GM21515 (cell line): ENCODE measurements at regions not wholly inside any gene's neighbourhood (a gene's known extent, or its start where the extent isn't known, plus 50 kb on each side); places are given as distances from the start of the nearest gene placed in this dataset.
"Not testable (repeated sequence)": the region's sequence is repeated elsewhere in the genome, so short reads cannot be mapped to it uniquely, and the experiment has no call there.

ENCODE experiments used
- ATAC-seq: cut with Tn5 transposase; IDR thresholded peaks from one replicate; pipeline ENCODE4 v1.9.1; 2021; ENCODE audit not compliant: unreplicated experiment

DNA sequence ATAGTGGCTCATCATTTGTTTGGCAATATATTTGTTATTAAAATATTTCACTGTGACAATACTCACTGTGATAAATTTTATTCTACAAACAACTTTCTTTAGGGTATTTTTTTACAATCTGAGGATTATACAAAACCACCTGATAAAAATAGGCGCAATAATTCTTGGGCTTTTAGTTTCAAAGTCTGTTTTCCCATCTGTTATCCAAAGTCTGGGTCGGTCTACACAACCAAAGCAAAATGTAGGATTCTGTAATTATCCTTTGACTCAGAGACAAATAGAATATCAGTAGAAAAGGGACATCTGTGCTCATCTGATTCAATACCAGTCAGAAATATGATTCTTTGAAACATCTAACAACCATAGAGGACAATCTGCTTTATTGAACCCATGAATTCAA lies 271.8 kb upstream of the AMIGO2 start:
- ATAC-seq = no peak

DNA sequence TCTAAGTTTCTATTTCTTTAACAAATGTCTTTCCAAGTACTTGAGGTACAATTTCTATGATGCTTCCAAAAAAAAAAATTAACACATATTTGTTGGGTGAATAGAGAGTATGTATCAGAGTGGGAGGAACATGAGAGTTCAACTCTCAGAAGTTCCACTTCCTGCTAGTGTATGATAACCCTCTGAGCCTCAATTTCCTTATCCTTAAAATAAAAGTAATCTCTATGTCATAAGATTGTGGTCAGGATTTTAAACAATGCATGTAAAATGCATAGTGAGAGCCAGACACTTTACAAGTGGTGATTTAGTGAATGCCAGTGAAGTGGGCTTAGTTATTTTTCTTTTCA lies 270.3 kb upstream of the AMIGO2 start:
- ATAC-seq = no peak

DNA sequence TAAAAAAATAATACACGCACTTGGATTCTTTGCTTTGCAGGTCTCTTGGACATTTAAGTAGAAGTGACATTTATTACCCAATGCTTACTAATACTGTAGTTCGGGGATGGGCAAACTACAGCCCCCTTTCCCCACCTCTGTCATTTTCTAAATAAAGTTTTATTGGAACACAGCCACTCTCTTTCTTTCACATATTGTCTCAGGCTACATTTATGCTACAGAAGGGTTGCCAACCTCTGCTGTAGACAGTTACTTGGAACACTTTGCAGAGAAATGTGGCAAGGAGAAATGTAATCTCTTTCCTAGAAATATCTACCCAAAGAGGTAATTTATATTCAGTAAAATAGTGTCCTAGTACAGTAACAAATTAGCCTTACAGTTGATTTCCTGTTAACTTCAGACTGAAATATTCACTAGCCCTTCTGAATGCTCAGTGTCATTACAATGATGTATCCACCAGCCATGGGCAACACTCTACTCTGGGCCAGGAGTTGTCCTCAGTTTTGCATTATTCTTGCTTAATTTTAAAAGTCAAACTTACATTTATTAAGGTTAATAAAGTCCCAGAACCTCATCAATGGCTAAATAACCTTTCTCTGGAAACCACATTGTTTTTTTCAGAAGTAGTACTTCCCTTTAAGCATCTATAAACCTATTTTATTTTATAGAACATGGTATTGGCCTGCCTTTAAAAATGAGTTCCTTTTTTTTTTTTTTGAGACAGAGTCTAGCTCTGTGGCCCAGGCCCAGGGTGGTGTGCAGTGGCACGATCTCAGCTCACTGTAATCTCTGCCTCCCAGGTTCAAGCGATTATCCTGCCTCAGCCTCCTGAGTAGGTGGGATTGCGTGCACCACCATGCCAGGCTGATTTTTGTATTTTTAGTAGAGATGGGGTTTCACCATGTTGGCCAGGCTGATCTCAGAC lies 269.6 kb upstream of the AMIGO2 start:
- ATAC-seq = no peak

DNA sequence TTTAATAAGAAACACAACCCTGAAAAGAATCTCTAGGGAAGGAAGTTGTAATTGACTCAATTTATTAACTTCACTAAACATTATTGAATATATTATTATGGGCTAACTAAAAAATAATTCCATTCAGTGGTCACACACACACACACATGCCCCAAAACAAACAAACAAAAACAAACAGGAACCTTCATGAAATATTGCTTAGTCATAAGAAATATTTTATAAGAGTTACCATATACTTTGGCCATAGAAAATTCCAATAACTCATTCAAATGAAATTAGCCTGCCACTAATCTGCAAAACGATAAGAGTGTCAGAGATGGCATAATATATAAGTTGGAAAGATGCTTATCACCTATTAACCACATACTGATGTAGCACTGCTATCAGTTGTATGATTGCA lies 268.4 kb upstream of the AMIGO2 start:
- no peak for ATAC-seq

DNA sequence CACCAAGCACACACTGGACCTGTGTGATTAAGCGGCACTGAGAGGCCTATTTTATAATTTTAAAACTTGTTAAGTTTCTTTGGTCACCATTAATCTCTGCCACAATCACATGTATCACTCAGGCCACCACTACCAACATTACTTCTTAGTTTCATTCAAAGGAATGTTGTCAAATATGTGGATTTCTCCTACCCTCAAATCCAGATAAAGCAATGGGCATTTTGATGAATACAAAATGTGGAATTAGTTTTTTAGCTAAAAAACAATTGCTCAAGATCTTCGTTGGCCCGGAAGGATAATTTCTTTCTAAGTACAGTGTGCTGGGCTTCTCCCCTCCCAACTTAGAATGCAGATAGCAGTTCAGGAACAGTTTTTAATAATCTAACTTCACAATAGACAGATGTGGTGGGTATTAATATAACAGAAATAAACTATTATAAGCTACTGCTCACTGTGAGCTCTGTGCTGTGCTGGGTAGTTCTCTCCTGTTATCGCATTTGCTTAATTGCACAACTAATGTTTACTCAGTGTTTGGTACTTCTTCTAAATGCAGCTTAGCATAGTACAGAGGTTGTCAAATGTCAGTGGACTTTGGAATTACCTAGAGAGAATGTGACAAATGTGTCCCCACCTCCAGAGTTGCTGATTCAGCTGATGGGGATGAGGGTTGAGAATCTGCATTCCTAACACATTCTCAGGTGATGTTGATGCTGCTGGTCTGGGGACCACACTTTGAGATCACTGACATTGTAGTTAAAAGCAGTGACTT lies 266.7 kb upstream of the AMIGO2 start:
- no peak for ATAC-seq

DNA sequence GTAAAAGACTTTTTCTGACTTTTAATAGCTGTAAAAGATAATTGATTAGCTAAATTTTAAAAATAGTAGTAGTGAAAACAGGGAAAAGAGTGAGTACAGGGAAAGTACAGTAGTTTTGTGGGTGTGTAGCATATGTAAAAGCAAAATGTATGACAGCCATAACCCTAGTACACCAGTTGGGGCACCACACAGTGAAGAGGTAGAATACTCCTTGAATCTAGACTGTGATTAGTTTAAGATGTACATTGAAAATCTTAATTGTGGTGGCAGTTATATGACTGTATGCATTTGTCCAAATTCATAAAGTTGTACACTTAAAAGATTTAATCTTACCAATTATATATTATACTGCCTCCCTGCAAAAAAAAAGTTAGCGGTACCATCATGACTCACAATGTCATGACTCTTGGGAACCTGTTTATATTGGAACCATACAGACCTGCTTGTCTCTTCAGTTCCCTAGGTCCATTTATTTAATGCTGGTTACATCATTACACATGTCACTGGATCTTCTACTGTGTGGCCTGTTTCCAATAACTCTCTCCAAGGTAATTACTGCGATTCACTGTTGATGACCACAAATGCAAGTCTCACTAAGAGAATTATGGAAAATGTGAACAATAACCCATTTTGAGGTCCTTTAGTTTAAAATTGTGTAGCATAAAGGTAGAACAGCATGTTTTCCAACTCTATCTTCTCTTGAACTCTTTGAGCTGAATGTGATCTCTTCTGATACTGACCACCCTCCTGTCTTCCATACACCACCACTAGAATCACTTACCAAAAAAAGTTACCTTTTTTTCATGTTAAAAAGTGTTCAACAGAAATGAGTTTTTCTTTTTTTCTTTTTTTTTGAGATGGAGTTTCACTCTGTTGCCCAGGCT lies 264.2 kb upstream of the AMIGO2 start:
- no peak for ATAC-seq

DNA sequence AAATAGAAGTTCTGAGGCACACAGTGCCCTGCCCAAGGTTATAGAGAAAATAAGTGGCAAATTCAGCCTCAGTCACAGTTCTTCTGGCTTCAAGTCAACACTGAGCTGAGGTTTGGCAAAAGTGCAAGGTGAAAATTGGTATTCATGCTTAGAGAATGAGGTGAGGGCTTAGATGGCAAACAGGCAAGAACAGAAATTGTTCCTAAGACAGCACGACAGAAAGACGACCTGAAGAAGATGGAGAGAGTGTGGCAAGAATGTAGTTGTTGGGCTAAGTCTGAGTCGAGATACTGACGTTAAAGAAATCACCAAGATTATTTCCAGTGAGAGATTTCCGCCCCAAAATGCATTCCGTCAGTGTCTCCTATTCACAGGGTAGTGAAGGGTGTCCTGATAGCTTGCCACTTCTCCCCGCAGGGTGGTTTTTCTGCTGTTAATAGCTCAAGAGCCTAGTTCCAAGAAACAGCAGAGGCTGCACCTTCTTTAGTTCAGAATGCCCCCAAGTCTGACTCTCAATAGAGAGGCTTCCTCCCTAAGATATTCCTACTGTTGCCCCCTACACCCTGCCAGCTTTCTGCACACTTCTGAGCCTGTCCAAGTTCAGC lies 260.8 kb upstream of the AMIGO2 start:
- no peak for ATAC-seq

DNA sequence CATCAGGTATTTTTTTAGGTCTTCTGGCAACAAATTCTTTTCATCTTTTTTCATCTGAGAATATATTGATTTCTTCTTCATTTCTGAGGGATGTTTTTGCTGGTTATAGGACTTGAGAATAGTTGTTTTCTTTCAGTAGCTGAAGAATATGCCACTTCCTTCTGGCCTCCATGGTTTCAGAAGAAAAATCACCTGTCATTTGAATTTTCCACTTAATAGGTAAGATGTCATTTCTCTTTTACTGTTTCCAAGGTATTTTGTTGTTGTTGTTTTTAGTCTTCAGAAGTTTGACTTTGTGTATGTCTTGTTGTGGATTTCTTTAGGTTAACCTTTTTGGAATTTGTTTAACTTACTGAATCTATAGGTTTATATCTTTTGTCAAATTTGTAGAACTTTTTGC lies 257.8 kb upstream of the AMIGO2 start:
- no peak for ATAC-seq

DNA sequence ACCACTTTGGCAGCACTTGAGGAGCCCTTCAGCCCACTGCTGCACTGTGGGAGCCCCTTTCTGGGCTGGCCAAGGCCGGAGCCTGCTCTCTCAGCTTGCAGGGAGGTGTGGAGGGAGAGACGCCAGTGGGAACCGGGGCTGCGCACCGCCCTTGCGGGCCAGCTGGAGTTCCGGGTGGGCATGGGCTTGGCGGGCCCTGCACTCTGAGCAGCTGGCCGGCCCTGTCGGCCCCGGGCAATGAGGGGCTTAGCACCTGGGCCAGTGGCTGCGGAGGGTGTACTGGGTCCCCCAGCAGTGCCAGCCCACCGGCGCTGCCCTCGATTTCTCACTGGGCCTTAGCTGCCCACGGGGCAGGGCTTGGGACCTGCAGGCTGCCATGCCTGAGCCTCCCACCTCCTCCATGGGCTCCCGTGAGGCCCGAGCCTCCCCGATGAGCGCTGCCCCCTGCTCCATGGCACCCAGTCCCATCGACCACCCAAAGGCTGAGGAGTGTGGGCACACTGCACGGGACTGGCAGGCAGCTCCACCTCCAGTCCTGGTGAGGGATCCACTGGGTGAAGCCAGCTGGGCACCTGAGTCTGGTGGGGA lies 253.6 kb upstream of the AMIGO2 start:
- not testable (repeated sequence) for ATAC-seq

DNA sequence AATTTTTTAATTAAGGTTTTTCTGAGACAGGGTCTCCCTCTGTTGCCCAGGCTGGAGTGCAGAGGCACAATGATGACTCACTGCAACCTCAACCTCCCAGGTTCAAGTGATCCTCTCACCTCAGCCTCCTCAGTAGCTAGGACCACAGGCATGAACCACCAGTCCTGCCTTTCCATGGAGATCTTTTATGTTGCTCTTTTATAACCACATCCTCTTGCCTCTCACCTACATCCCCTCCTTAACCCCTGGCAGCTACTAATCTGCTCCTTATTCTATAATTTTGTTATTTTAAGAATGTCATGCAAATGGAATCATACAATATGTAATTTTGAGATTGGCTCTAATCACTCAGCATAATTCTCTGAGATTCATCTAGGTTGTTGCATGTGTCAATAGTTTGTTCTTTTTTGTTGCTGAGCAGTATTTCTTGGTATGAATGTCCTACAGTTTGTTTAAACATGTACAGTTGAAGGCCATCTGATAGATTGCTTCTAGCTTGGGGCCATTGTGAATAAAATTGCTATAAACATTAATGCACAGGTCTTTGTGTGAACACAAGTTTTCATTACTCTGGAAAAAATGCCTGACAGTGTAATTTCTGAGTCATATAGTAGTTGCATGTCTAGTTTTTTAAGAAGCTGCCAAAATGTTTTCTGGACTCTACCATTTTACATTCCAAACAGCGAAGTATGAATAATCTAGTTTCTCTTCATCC lies 249.2 kb upstream of the AMIGO2 start:
- no peak for ATAC-seq

DNA sequence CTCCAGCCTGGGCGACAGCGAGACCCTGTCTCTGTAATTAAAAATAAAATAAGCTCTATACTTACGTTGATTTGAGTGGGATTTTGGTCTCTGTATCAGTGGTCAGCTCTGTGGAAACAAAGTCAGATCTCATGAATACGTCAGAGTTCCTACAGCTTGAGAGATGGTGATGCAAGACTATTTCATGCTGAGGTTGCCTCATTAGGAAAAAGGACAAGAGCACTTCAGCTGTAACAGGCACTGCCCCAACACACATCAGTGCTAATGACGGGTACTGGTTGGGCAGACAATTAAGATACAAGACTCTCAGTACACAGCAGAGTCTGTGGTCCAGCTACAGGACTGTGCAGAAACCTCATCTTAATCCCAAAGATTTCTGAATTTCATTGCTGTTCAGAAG lies 246.4 kb upstream of the AMIGO2 start:
- ATAC-seq = no peak

DNA sequence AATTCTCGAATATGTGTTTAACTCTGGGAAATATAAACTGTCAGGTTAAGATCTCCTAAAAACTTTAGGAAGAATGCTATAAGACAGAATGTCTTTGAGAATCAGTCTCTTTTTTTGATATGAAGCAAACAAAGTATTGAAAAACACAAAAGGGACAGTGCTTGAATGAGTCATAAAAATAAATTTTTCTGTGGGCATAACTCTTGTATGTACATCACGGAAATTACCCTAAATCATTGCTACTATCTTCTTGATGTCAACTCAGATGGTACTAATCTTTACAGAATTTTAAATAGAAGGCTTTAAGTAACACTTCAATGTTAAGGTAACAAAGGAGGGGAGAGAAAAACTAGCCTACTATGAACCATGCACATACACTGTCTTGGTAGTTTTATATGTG lies 244.0 kb upstream of the AMIGO2 start:
- no peak for ATAC-seq

DNA sequence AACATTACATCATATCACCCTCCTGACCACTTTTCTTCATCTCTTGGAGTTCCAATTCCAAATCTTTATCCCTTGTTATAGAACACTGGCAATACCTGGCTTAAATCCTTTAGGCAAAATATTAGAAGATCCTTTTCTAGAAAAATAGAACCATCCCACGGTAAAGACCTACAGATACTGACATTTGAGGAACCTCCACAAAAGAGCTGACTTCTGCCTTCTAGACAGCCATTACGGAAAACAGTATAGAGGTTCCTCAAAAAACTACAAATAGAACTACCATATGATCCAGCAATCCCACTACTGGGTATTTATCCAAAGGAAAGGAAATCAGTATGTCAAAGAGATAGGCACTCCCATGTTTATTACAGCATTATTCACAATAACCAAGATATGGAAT lies 241.7 kb upstream of the AMIGO2 start:
- no peak for ATAC-seq

DNA sequence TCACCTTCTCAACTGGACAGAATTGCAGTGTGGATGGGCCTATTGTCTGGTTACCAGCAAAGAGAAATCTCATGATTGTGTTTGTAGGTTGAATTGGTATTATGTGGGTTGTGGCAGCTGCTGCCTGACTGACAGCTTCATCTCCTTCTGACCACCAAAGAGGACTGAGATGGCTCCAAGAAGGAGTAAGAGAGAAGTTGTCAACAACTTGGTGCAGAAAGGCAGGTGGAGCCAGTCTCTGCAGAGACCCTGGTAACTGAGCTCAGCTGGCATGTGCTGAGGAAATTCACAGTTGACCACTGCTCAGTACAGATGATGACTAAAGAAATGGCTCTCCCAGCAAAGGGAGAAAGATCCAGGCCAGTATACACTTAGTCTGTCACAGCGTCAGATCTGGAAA lies 240.0 kb upstream of the AMIGO2 start:
- no peak for ATAC-seq

DNA sequence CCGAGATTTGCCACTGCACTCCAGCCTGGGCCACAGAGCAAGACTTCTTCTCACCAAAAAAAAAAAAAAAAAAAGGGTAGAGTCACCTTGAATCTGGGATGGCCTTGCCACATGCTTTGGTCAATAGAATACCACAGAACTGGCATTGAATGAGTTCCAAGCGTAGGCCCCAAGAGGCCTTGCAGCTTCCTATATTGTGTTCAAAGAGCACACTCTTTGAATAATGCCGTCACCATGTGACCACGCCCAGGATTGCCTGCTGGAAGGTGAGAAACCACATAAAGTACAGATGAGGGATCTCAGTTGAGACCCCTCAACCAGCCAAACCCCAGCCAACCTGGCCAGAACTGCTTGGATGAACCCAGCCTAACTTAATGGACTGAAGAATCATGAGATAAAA lies 239.2 kb upstream of the AMIGO2 start:
- no peak for ATAC-seq

DNA sequence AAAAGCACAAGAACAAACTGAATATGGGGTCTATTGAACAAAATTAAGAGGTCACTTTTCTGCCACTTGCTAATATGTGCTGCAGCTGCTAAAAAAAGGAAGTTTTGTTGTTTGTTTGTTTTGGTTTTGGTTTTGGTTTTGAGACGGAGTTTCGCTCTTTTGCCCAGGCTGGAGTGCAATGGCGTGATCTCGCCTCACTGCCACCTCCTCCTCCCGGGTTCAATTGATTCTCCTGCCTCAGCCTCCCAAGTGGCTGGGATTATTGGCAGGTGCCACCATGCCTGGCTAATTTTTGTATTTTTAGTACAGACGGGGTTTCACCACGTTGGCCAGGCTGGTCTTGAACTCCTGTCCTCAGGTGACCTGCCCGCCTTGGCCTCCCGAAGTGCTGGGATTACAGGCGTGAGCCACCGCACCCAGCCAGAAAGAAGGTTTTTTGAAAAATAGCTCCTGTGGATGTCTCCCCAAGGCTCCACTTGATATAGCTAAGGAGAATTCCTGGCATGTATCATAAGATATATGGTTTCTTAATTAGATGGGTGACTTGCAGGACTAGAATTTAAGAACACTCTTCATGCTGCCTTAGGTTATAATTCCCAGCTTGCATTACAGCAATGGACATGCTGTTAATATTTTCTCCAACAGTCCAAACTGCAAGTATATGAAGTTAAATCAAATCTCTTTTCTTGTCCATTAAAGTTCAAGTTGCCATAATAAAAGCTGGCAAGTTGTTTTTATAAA lies 237.6 kb upstream of the AMIGO2 start:
- peak; percentile 54 for ATAC-seq

DNA sequence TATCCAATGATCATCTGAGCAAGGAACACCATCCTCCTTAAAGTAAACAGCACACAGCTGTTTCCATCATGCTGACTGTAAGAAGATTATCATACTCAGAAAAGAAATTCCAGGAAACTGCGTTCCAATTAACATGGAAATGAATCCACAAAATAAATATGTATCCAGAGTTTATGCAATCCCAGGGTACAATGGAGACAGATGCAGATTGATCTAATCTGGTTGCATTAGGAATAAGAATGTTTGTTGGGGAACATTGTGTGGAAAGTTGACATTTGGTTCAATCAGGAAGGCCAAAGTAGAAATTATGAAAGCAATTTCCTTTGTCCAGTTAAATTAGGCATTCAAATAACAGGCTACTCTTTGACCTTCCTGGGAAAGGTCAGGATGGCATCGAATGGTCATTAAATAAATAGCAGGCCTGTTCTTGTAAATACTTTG lies 236.9 kb upstream of the AMIGO2 start:
- no peak for ATAC-seq

DNA sequence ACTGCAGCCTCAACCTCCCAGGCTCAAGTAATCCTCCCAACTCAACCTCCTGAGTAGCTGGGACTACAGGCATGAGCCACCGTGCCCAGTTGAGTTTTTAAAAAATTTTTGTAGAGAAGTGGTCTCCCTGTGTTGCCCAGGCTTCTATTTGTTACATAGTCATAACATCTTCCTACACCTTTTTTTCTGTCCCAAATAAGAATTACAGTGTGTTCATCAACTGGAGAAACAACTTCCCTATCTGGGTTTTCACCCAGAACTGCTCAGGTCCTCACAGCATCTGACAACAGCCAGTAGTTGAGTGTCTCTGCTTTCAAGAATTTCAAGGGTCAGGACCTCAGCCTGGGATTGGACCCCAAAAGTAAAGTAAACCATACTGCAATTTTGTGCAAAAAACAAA lies 235.2 kb upstream of the AMIGO2 start:
- ATAC-seq = no peak

DNA sequence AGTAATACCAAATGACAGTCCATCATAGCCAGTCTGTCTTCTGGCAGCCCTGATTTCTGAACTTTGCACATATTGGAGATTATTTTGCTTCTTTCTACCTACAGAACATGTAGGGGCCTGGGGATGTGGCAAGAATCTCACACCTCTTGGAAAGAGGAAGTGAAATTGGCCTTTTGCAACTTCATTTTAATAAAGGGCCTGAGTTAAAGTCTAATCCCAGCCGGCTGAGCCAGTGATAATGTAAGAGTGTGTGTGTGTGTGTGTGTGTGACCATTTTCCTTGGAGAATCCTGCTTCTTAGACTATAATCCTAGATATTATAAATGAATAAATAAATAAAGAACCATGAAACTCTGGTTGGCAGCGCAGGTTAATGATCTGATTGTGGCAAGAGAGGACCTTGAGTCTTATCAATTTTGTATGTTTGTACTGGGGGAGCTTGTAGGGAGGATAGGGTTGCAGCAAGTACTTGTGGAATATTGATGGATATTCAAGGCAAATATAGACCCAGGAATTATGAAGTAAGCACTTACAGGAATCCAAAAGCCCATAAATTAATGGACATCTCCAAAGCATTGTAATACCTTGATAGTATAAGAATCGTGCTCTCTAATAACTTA lies 233.2 kb upstream of the AMIGO2 start:
- ATAC-seq = peak; percentile 85
